Astrocyte of the cerebellum (primary cell): ENCODE measurements at regions not wholly inside any gene's neighbourhood (a gene's known extent, or its start where the extent isn't known, plus 50 kb on each side); places are given as distances from the start of the nearest gene placed in this dataset.
A peak's percentile ranks its signal among the peaks of the same experiment; 100 is the strongest.

ENCODE experiments used
- DNase-seq: peaks from one replicate; pipeline ENCODE4 v3.0.0-alpha.2; 2011; ENCODE audit warnings: low read depth
- H3K4me3 ChIP-seq: 2 replicates; pipeline ENCODE4 v1.5.1; 2011; ENCODE audit warnings: mild to moderate bottlenecking, low read depth, low read length, moderate library complexity
- in situ Hi-C: cut with HindIII; loops from 2 replicates; pipeline ENCODE4 v1.10.0; 2017; ENCODE audit warnings: low sequenced_read_pairs
- TF ChIP-seq, protein P1 (sequence below): IDR thresholded peaks from 2 replicates; pipeline ENCODE4 v1.5.1; 2012; ENCODE audit warnings: low read length, low read depth, moderate library complexity, mild to moderate bottlenecking; ENCODE audit errors: missing control alignments

DNA sequence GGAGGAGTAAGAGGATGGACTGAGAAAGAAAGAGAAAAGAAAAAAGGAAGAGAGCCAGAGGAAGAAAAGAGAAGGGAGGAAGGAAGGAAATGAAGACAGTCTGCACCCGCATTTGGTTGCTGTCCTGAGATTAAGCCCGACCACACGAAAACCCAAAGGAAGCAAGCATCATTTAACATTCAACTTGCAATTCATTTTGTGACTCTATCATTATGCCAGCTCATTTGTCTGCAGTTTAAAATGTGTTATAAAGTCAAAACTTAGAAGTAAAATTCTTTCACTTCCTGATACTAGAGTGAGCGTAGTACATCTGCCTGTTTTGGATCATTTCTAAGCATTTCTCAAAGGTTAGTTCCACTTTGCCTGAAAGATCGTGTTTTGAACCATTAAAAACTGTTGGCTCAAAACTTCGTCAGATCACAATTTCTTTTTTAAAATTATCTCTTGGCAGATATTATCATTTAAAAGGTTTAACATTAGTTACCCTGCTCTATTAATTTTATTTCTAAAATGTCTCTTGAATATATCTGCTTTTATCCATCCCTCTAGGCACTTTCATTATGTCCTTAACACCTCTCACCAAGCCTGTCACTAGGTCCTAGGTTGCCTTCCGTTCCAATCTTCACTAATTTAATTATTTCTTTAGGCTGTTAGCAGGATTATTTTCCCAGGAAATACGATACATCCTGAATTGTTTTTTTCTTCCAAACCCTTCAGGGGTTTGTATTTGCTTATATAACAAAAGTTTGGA, 240.9 kb downstream of the TLE4 start:
- TF ChIP-seq, protein P1, sequence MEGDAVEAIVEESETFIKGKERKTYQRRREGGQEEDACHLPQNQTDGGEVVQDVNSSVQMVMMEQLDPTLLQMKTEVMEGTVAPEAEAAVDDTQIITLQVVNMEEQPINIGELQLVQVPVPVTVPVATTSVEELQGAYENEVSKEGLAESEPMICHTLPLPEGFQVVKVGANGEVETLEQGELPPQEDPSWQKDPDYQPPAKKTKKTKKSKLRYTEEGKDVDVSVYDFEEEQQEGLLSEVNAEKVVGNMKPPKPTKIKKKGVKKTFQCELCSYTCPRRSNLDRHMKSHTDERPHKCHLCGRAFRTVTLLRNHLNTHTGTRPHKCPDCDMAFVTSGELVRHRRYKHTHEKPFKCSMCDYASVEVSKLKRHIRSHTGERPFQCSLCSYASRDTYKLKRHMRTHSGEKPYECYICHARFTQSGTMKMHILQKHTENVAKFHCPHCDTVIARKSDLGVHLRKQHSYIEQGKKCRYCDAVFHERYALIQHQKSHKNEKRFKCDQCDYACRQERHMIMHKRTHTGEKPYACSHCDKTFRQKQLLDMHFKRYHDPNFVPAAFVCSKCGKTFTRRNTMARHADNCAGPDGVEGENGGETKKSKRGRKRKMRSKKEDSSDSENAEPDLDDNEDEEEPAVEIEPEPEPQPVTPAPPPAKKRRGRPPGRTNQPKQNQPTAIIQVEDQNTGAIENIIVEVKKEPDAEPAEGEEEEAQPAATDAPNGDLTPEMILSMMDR = no peak
- in situ Hi-C loops = no loop called here
- DNase-seq = peak; percentile 42
- no peak overlapping the region for H3K4me3 ChIP-seq

- in situ Hi-C loops = no loop called here
- TF ChIP-seq, protein P1 = no peak
- no peak for DNase-seq
- no peak overlapping the region for H3K4me3 ChIP-seq
These were observed 240.3 kb downstream of the TLE4 start for GRCh38 chr9:79812099-79812498.

DNA sequence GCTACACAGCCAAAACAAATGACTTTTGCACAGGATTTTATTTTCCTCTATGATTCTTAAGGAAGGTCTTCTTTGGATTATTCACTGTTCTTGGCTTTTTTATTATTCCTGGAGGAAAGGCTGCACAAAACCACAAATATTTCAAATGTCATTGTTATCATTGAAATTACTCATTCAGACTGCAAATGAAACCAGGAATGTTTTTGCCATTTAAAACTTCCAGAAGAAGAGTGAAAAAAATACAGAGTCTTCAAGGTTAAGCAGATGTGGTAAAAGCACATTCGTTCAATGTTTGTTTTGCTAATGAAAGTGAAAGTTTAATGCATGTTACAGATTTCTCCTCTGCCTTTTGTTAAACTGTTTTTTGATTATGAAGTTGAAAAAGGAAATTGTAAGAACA, 238.2 kb downstream of the TLE4 start:
- in situ Hi-C loops = no loop called here
- peak; percentile 86 for DNase-seq
- TF ChIP-seq, protein P1 = no peak
- no peak overlapping the region for H3K4me3 ChIP-seq

- no peak overlapping the region for H3K4me3 ChIP-seq
- TF ChIP-seq, protein P1 = no peak
- in situ Hi-C loops = no loop called here
- DNase-seq = no peak
These were observed 237.6 kb downstream of the TLE4 start for GRCh38 chr9:79809316-79809876.

GRCh38 chr9:79807971-79808370, 236.2 kb downstream of the TLE4 start:
- DNase-seq = no peak
- H3K4me3 ChIP-seq = no peak overlapping the region
- TF ChIP-seq, protein P1 = no peak
- in situ Hi-C loops = no loop called here

DNA sequence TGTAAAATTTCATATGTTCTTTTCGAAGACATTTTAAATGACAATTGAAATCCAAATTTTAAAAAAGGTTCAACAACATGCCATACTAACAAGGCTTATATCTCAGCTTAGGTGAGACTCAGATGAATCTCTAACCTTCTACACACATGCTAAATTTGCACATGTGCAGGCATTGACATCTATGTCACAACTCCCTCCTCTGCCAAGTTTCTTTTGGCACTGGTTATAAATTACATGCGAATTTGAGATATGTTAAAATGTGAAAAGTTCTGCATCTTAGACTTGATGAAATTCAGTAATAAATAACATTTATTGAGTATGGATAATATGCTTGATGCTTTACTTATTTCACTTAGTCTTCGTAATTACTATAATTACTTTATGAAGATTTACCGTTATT, 234.3 kb downstream of the TLE4 start:
- H3K4me3 ChIP-seq = no peak overlapping the region
- in situ Hi-C loops = no loop called here
- TF ChIP-seq, protein P1 = no peak
- no peak for DNase-seq
